HG03457 (cell line): ENCODE measurements at regions not wholly inside any gene's neighbourhood (a gene's known extent, or its start where the extent isn't known, plus 50 kb on each side); places are given as distances from the start of the nearest gene placed in this dataset.
"Not testable (repeated sequence)": the region's sequence is repeated elsewhere in the genome, so short reads cannot be mapped to it uniquely, and the experiment has no call there.

ENCODE experiments used
- ATAC-seq: cut with Tn5 transposase; IDR thresholded peaks from one replicate; pipeline ENCODE4 v1.9.1; 2021; ENCODE audit warnings: moderate number of reproducible peaks; ENCODE audit not compliant: unreplicated experiment

DNA sequence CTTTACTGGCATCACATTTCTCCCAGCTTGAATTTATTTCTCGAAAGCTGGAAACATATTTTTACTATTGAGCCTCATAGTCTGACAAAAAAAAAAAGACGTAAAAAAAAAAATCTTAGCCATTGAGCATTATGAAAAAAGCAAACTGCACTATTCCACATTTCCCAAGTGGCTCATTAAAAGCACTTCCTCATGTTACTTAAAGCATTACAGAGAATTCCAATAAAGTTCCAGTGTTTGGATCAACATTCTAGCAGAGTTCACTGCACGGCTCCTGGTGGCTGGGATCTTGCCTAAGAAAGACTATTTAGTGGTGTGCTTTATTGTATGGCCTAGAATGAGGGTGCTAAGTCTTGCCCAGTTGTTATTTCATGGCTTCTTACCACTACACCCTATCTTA, 476.2 kb downstream of the PPARGC1A start:
- ATAC-seq: no peak

DNA sequence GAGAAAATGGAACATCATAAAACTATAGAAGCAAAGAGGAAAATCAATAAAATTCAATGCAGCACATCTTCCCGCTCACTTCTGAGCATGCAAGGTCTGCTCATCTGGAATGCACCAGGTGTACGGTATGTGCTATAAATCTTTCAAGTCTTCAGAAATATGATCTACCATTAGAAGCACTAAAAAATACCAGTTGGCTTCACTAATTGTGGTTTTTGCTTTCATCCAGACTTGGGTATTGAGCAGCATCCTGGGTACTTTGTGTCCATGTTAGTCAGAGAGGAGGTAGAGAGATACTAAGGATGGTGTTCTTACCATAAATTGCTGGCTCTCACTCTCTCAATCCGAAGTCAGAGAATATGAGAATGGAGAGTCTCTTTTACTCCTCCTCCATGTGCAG, 477.1 kb downstream of the PPARGC1A start:
- ATAC-seq: no peak

- not testable (repeated sequence) for ATAC-seq
Measured at GRCh38 chr4:23408913-23409312, 480.9 kb downstream of the PPARGC1A start.

GRCh38 chr4:23401572-23401971, 488.3 kb downstream of the PPARGC1A start:
- ATAC-seq: no peak

DNA sequence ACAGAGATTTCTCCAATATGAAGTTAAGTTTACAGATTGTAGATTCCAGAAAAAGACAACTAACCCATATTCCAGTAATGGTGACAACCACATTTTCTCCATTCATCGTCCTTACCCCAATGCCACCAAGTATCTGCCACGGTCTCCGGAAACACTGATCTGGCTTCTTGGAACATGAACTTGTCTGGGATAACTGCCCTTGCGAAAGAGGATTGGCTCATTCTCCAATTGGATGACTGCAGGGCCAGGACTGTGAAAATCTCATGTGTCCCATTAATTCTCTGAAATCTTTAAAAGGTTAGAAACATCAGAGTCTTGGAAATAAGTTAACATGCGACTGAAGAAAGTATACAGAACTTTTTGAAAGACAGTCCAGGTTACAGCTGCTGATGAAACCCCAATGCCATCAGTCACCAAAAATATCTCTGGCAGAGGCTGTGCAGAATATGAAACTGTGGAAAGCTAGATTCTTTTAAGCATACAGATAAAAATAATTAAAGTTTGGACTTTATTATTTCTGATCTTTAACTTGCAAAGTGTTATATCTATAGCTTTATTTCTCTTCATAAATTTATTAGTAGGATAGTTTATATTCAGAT, 496.9 kb downstream of the PPARGC1A start:
- ATAC-seq: no peak

DNA sequence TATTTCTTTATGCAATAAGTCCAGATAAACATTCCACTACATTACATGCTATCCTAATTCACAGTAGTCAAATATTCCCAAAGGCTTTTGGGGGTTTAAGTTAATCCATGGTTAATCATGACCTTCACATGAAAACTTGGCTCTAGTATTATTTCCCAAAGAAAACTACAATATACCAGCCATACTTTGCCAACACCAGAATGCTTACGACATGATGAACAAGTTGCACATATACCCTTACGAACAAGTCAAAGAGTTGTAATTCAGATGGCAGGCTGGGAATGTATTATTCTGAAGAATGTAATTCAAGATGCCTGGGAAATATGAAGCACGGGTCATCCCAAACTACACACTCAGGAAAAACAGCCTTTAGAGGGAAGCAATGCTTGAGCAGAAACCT, 499.6 kb downstream of the PPARGC1A start:
- ATAC-seq: no peak

- ATAC-seq: no peak
Measured at GRCh38 chr4:23388699-23389395, 501.0 kb downstream of the PPARGC1A start.

DNA sequence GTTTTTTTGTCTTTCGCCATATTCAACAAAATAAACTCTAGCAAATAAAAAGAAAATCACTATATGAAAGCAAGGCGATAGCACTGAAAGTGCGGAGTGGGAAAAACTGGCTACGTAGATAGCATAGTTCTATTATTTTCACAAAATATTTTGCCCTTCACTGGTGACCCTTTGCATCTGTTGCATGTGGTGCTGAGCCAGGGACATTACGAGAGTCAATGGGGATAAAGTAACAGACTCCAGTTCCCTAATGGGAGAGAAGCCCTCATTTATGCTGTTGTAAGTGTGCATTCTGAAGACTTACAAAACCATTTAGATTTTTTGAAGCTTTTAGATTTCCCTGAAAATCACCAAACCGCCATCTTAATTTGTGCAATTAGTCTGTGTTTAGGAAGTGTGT, 501.6 kb downstream of the PPARGC1A start:
- no peak for ATAC-seq

- ATAC-seq: no peak
Measured at GRCh38 chr4:23384741-23385140, 505.1 kb downstream of the PPARGC1A start.

- ATAC-seq: no peak
Measured at GRCh38 chr4:23382879-23383278, 507.0 kb downstream of the PPARGC1A start.

DNA sequence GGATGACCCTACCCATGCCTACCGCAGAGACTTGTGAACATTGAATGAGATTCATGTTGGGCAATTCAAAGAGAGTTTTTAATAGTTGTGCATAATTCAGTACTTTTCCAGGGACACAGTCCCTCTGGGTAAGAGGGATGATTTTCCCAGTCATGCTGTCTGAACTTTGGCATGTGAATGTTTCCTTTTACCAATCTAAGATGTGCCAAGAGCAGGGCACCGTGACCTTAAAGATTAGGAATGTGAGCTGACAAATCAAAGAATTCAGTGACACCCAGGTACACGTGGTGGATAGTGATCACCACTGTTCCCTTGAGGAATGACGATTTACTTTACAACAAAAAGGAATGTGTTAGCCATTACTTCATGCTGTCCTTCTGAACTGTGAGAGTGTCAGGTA, 515.6 kb downstream of the PPARGC1A start:
- ATAC-seq: no peak

- no peak for ATAC-seq
Measured at GRCh38 chr4:23373261-23373660, 516.6 kb downstream of the PPARGC1A start.

GRCh38 chr4:23371533-23371932, 518.3 kb downstream of the PPARGC1A start:
- ATAC-seq: no peak

DNA sequence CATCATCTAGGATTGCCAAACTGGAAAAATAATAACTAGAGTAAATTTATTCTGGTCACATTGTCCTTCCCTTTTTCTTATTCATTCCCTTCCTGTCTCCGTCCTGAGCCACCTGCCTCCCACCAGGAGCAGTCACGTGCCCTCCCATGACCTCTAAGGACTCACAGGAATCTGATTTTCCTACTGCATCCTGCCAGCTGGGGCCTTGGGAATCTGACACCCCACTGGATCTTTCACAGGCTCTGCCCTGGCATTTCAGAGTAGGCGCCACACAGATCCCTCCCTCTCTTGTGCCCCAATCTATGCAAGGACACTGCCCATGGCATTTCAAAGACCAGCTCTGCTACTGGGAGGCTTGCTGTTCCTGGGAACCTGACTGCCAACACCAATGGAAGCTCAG, 520.5 kb downstream of the PPARGC1A start:
- ATAC-seq: no peak

DNA sequence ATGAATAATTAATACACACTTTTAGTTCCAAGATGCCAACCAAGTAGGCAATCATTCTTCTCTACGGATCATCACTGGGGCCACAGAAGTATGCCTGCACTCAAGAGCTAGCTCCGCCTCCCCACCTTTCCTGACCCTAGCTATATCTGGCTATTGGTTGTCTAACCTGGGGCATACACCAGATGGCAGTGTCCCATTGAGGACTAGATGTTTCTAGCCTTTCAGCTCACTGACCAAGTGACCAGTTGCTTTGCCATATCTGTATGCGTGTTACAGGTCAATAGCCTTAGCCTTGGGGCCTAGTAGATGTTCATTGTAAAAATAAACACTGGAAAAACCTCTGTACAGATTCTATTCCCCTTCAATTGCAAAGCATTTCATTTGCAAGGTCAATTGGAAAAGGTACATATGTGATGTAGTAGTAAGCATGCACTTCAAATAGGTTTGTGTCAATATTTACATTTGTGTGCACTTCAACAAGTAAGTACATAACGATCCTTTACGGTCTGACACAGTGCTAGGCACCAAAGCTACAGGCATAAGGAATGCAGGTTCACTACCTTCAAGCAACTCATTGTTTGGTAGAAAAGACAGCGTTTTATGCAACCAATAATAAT, 521.7 kb downstream of the PPARGC1A start:
- ATAC-seq: no peak

DNA sequence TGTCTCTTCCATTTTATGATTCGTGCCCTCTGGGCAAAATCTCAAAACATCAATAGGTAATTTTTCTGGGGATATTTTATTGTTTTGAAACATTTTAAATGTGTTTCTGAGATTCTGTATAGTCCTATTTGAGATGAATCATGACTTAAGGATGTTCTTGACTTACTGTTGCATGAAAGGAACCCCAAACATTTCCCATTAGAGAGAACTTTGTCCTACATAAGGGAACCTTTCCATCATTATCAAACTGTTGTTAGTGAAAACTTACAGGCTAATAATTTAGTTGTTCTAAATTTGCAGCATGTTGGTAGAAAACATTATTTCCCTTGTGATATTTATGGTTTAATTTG, 523.3 kb downstream of the PPARGC1A start:
- no peak for ATAC-seq

GRCh38 chr4:23365871-23366556, 523.8 kb downstream of the PPARGC1A start:
- no peak for ATAC-seq

- ATAC-seq: no peak
Measured at GRCh38 chr4:23365086-23365485, 524.8 kb downstream of the PPARGC1A start.

GRCh38 chr4:23364167-23364566, 525.7 kb downstream of the PPARGC1A start:
- no peak for ATAC-seq

DNA sequence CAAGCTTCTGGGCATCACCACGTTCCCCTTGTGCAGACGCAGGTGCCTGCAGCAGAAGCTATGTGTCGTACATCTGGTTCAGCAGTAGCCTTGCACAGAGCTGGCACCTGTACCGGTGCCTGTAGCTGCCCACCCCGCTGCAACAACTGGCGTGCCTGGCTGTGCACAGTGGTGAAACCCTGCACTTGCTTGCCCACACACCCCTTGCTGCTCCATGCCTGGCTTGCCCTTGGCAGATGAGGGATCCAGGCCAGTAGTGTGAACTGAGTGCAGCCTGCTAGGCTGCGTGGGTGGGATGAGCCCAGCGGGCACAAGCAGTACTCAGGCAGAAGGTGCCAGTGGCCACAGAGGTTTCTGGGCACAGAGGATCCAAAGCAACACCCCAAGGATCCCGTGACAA, 528.4 kb downstream of the PPARGC1A start:
- ATAC-seq: no peak

- ATAC-seq: no peak
Measured at GRCh38 chr4:23360718-23361117, 529.1 kb downstream of the PPARGC1A start.

DNA sequence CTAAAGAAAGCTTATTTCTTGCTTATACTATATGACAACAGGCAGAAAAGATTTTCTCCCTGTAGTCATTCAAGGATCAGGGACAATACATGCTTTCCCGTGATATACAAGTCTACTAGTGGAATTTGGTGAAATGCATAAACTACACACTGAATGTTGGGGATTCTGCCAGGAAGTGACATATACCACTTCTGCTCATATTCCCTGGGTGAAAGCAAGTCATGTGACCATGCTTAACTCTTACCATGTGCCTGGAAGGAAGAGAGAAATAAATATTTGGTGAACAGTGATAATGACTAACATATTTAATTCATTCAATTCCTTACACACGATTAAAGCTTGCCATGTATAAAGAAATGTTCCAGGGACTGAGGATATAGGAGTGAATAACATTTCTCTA, 534.6 kb downstream of the PPARGC1A start:
- no peak for ATAC-seq
